GM20431 (cell line): ENCODE measurements at regions not wholly inside any gene's neighbourhood (a gene's known extent, or its start where the extent isn't known, plus 50 kb on each side); places are given as distances from the start of the nearest gene placed in this dataset.
"Not testable (repeated sequence)": the region's sequence is repeated elsewhere in the genome, so short reads cannot be mapped to it uniquely, and the experiment has no call there.

Experiments
- in situ Hi-C: fragments of 300-500 bp; cut with MseI, MboI; formaldehyde crosslinking; loops from one replicate; pipeline ENCODE4 v1.15.0; 2020; ENCODE audit warnings: low sequenced_read_pairs; ENCODE audit not compliant: unreplicated experiment

GRCh38 chr13:21310220-21310619 is 133.8 kb downstream of the MRPL57 start:
- in situ Hi-C loops, result no loop called here

- in situ Hi-C loops, result not testable (repeated sequence)
These were observed 138.5 kb downstream of the MRPL57 start for GRCh38 chr13:21314976-21315375.

- in situ Hi-C loops, result no loop called here
These were observed 139.9 kb downstream of the MRPL57 start for GRCh38 chr13:21316376-21316775.

GRCh38 chr13:21318891-21319532 is 140.1 kb downstream of the ZDHHC20 start:
- in situ Hi-C loops, result no loop called here

GRCh38 chr13:21319869-21320641 is 139.0 kb downstream of the ZDHHC20 start:
- in situ Hi-C loops, result no loop called here

GRCh38 chr13:21320642-21321034 is 138.5 kb downstream of the ZDHHC20 start:
- in situ Hi-C loops, result no loop called here

GRCh38 chr13:21321269-21321668 is 137.8 kb downstream of the ZDHHC20 start:
- in situ Hi-C loops, result no loop called here

GRCh38 chr13:21322327-21322965 is 136.7 kb downstream of the ZDHHC20 start:
- in situ Hi-C loops, result no loop called here
